Suppressor macrophage treated with lipopolysaccharide for 1 hour (primary cell): ENCODE measurements at regions not wholly inside any gene's neighbourhood (a gene's known extent, or its start where the extent isn't known, plus 50 kb on each side); places are given as distances from the start of the nearest gene placed in this dataset.

ENCODE experiments used
- DNase-seq, 3 donors: peaks; one replicate each; pipeline ENCODE4 v3.0.0-alpha.2; 2020 to 2022

DNA sequence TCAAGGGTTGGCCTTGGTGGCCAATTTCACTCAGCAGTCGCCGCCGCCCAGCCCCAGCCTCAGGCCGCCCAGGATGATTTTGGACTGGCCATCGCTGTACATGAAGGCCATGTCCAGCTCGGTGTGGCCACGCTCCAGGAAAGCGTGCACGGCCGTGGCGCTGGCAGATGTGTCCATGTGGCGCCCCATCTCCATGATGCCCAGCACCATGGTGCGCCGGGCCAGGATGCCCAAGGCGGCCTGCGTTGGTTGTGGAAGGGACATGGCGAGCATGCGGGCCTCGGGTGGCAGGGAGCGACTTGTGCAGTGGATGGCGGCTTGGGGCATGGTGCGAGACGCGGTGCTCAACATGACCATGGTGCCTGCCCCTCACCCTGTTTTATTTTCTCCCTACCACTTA lies 55.4 kb downstream of the ZCCHC12 start:
- no peak for DNase-seq

DNA sequence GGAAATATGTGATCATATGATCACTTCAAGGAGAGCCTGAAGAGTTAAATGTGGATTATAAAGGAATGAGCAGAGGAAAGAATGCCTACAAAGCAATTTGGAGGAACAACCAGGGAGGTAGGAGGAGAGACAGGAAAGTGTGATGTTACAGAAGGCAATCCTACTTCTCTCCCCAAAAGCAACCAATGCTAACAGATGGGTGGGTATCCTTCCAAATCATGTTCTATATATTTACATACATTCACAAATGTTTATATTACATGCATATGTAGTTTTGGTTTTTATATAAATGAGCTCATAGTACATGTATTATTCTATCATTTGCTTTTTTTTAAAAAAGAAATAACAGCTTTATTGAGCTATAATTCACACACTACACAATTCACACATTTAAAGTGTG lies 56.0 kb downstream of the ZCCHC12 start:
- DNase-seq: no peak

DNA sequence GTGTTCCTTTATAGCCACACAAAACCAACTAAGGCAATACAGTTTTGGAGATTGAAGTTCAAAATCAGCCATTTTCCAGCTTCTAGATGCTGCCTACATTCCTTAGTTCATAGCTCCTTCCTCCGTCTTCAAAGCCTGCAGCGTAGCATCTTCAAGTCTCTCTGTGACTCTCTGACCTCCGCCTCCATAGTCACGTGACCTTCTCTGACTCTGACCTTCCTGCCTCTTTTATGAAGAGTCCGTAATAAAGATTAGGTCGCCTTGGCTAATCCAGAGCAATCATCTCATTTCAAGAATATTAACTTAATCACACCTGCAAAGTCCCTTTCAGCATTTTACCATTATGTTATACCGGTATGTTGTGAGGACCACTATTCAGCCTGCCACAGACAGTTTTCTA lies 60.4 kb downstream of the ZCCHC12 start:
- DNase-seq: no peak

DNA sequence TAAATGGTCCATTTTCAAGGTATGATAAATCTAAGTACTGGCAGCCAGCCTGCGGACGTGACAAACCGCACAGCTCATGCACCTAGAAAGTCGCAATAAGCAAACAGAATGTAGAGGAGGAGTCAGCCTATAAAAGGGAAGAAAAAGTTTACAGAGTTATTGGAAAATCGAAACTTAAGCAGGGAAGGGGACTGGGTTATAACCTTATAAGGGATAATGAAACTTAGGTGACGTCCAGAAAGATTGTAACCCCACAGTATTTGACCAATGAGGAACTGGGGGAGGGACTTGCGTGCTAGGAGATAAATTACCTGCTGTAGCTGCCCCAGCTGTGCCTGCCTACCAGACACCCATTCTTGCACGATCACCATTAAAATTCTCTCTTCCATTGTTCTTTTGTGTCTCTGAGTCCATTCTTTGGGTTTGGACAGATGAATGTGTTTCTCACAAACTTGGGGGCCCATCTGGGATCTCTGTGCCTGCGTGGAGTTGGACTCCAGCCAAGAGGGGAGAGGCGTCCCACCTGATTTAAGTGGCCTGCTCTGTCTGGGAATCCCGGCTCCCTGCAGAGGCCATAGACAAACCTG lies 61.0 kb downstream of the ZCCHC12 start:
- DNase-seq: no peak

DNA sequence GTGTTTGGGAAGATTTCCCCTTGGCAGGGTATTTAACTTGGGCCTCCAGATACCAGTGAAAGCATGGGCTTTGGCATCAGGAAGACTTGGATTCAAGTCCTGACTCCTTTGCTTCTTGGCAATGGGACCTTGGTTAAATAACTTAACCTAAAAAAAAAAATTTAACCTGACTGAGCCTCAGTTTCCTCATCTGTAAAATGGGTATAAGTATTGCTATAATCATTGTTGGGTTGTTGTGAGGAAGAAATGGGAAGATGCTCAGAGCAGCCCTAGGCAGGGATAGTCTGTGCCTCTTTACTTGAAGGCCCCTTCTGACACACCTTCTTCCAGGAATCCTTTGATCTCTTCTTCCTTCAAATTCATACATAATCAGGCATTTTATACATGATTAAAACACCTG lies 70.3 kb downstream of the ZCCHC12 start:
- DNase-seq: no peak

DNA sequence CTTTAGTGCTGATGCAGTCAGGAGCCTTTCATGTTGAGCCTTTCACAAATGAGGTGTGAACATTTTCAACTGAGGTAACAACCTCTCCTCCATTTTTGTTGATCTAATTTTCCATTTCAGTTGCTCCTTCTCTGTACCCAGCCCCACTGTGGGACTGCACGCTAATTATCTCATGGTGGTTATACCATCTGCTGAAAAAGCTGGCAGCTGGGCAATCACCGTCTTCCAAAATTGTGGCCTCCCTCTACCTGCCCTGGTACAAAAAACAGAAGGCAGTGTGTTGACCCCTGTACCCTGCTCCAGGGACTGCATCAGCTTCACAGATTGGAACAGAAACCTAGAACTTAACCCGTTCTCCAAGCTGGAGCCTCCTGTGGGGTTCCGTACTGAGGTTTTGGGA lies 72.4 kb upstream of the LONRF3 start:
- no peak for DNase-seq

DNA sequence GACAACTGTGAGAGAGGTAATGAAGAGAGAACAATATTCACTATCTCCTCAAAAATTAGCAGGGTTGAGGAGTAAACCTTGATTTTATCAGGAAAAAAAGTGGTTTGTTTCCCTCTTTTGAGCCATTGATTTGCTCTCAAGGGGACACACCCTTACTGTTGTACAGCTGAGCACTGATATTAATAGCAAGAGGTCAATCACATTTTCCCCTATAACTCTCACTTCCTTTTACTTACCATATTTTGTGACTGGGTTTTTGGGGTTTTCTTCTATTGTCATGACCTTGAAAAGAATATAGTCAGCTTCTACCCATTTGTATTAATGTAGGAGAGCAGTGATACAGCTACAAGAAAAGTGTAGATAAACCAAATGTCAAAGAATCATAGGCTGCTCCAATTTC lies 70.2 kb upstream of the LONRF3 start:
- DNase-seq: peak in 1 of 3 donors; percentile 4

DNA sequence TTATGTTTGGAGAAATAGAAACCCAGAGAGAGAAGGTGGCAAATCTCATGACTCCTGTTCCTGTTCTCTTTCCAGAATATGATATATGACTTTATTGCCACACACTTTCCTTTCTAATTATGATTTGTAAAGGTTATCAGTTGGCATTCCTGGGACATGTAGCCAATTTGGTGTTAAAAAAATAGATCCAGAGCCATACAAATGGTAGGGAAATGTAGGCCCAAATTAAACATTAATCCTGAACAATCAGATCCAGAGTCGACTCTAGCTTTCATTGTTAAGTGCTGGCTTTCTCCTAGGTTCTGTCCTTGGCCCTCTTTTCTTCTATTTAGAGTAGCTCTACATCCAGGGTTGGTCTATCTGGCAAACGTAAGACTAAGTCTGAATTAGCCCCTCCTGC lies 69.8 kb upstream of the LONRF3 start:
- no peak for DNase-seq
